ENCODE measurements at regions not wholly inside any gene's neighbourhood (a gene's known extent, or its start where the extent isn't known, plus 50 kb on each side); places are given as distances from the start of the nearest gene placed in this dataset.
A peak's percentile ranks its signal among the peaks of the same experiment; 100 is the strongest.

DNA sequence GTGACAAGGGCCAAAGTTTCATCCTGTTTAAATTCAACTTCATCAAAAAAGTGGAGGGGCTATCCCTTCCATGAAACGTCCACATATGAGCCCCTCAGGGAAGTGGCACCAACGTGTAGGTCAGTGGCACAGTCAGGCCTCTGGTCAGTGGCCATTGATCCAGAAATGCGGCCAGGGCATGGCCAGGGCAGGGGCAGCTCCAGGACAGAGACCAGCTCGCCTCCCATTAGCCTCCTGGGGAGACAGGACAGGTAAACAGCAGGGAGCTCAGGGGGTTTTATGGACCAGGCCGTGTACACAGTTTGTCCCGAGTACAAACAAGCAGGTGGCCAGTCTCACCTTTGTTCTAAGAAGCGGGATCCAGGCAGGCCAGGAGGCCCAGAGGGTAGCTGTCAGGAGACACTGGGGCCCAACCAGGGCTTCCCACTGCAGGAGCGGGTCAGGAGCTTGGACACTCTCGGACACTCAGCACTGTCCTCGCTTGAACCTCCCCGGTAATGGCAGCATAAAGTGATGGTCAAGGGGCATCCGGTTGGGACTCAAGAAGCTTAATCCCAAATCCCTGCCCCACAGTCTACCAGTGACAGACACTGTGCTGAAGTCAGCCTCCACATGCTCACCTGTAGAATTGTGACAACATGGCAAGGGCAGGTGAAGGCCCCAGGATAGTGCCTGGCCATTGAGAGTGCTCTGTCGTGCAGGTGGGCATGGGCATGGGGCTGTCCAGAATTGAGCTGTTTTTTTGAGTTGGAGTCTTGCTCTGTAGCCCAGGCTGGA, 144.1 kb upstream of the ERRFI1 start (continued):
- TF ChIP-seq CCAR2 (optimal IDR thresholded peaks at IDR 0.05; ENCODE audit: low read depth, low read length) (no peak), ZNF570 (CRISPR knock-in tag; IDR thresholded peaks at IDR 0.05; ENCODE audit: borderline replicate concordance) (no peak), REPIN1 (CRISPR knock-in tag; IDR thresholded peaks at IDR 0.05; ENCODE audit: borderline replicate concordance, low read depth) (no peak; the same call in 1 of the 2 replicates), ZNF10 (CRISPR knock-in tag; IDR thresholded peaks at IDR 0.05; ENCODE audit: borderline replicate concordance, low read depth) (no peak), PAF1 (CRISPR knock-in tag; IDR thresholded peaks at IDR 0.05) (no peak), SIX1 (CRISPR knock-in tag; IDR thresholded peaks at IDR 0.05; ENCODE audit: borderline replicate concordance) (no peak), ZNF788 (CRISPR knock-in tag; IDR thresholded peaks at IDR 0.05; ENCODE audit: borderline replicate concordance) (no peak), MYNN (CRISPR knock-in tag; IDR thresholded peaks at IDR 0.05; ENCODE audit: low read depth) (no peak), FOXJ3 (CRISPR knock-in tag; IDR thresholded peaks at IDR 0.05; ENCODE audit: borderline replicate concordance) (peak; percentile 86), PRMT3 (CRISPR knock-in tag; IDR thresholded peaks at IDR 0.05; ENCODE audit: borderline replicate concordance, low read depth) (no peak), ZNF780A (CRISPR knock-in tag; IDR thresholded peaks at IDR 0.05) (no peak), JUND (CRISPR knock-in tag; IDR thresholded peaks at IDR 0.05) (no peak), TCF7 (IDR thresholded peaks at IDR 0.05; ENCODE audit: low read depth) (peak; percentile 54; the same call in 1 of the 2 replicates), ZNF24 (IDR thresholded peaks at IDR 0.05) (no peak), PAWR (CRISPR knock-in tag; IDR thresholded peaks at IDR 0.05; ENCODE audit: borderline replicate concordance) (0 out of 2 replicates have a peak, but pooled peaks have one; percentile 54), PHF5A (CRISPR knock-in tag; IDR thresholded peaks at IDR 0.05; ENCODE audit: low read depth, unreplicated experiment) (peak; percentile 43), NR2F2 (IDR thresholded peaks at IDR 0.05; ENCODE audit: borderline replicate concordance, low read depth) (peak; percentile 34; the same call in 1 of the 2 replicates), NCOA1 (CRISPR knock-in tag; IDR thresholded peaks at IDR 0.05) (peak; percentile 89), ZNF644 (CRISPR knock-in tag; IDR thresholded peaks at IDR 0.05; ENCODE audit: low read depth) (no peak), SP140L (CRISPR knock-in tag; IDR thresholded peaks at IDR 0.05; ENCODE audit: borderline replicate concordance) (no peak), ZNF232 (CRISPR knock-in tag; IDR thresholded peaks at IDR 0.05; ENCODE audit: borderline replicate concordance) (no peak; the same call in 1 of the 2 replicates), ZNF766 (CRISPR knock-in tag; IDR thresholded peaks at IDR 0.05; ENCODE audit: borderline replicate concordance) (no peak)
- TF ChIP-seq, protein P1, sequence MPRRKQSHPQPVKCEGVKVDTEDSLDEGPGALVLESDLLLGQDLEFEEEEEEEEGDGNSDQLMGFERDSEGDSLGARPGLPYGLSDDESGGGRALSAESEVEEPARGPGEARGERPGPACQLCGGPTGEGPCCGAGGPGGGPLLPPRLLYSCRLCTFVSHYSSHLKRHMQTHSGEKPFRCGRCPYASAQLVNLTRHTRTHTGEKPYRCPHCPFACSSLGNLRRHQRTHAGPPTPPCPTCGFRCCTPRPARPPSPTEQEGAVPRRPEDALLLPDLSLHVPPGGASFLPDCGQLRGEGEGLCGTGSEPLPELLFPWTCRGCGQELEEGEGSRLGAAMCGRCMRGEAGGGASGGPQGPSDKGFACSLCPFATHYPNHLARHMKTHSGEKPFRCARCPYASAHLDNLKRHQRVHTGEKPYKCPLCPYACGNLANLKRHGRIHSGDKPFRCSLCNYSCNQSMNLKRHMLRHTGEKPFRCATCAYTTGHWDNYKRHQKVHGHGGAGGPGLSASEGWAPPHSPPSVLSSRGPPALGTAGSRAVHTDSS (CRISPR knock-in tag; conservative IDR thresholded peaks at IDR 0.05), result no peak
- TF ChIP-seq, protein P2, sequence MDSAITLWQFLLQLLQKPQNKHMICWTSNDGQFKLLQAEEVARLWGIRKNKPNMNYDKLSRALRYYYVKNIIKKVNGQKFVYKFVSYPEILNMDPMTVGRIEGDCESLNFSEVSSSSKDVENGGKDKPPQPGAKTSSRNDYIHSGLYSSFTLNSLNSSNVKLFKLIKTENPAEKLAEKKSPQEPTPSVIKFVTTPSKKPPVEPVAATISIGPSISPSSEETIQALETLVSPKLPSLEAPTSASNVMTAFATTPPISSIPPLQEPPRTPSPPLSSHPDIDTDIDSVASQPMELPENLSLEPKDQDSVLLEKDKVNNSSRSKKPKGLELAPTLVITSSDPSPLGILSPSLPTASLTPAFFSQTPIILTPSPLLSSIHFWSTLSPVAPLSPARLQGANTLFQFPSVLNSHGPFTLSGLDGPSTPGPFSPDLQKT (CRISPR knock-in tag; IDR thresholded peaks at IDR 0.05; ENCODE audit: borderline replicate concordance), result no peak
- TF ChIP-seq, protein P3, sequence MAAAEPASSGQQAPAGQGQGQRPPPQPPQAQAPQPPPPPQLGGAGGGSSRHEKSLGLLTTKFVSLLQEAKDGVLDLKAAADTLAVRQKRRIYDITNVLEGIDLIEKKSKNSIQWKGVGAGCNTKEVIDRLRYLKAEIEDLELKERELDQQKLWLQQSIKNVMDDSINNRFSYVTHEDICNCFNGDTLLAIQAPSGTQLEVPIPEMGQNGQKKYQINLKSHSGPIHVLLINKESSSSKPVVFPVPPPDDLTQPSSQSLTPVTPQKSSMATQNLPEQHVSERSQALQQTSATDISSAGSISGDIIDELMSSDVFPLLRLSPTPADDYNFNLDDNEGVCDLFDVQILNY (CRISPR knock-in tag; conservative IDR thresholded peaks at IDR 0.05), result no peak
